Peyer's patch (tissue), 4 donors: ENCODE measurements at regions not wholly inside any gene's neighbourhood (a gene's known extent, or its start where the extent isn't known, plus 50 kb on each side); places are given as distances from the start of the nearest gene placed in this dataset.
"Not testable (repeated sequence)": the region's sequence is repeated elsewhere in the genome, so short reads cannot be mapped to it uniquely, and the experiment has no call there.

Experiments
- CTCF ChIP-seq, 6 experiments: fragments of 450-650 bp in 4 of 6; fragments of 200-600 bp in 2 of 6; sonication (generic) in 1 of 6; IDR thresholded peaks; one replicate each; pipeline ENCODE4 v1.5.1; 2017 to 2019; ENCODE audit warnings: antibody characterized with exemption in 6 of 6, mild to moderate bottlenecking in 3 of 6, moderate library complexity in 1 of 6
- POLR2A ChIP-seq, 2 donors: fragments of 450-650 bp; IDR thresholded peaks; one replicate each; pipeline ENCODE4 v1.5.1; 2017; ENCODE audit warnings: antibody characterized with exemption in 2 of 2, mild to moderate bottlenecking in 2 of 2, moderate library complexity in 2 of 2

- not testable (repeated sequence) for TF ChIP-seq CTCF, POLR2A (IDR thresholded peaks at IDR 0.05)
Measured at GRCh38 chr2:131812605-131813004, 284.9 kb downstream of the CCDC74A start.
